ENCODE measurements at regions not wholly inside any gene's neighbourhood (a gene's known extent, or its start where the extent isn't known, plus 50 kb on each side); places are given as distances from the start of the nearest gene placed in this dataset.
"Not testable (repeated sequence)": the region's sequence is repeated elsewhere in the genome, so short reads cannot be mapped to it uniquely, and the experiment has no call there.

- DNase-seq: no peak
Measured at GRCh38 chr17:27065588-27065987, 228.3 kb upstream of the WSB1 start.

GRCh38 chr17:27066315-27066714 is 227.6 kb upstream of the WSB1 start:
- DNase-seq: no peak

- no peak for DNase-seq
Measured at GRCh38 chr17:27069842-27070508, 223.9 kb upstream of the WSB1 start.

DNA sequence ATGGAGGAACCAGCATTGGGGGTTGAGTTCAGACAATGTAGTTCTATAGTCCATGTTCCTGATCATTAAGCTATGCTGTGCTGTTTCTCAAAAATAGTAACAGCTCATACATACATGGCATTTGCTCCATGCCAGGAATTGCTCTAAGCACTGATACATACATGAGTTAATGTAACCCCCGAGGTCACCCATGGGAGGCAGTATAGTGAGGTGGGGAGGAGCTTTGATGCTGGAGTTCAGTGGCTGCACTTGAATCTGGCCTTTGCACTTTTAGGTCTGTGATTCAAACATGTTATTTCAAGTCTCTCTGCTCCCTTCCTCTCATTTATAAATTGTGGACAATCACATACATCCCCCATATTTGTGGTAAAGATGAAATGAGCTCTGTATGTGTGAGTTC is 223.1 kb upstream of the WSB1 start:
- no peak for DNase-seq

GRCh38 chr17:27072885-27073284 is 221.0 kb upstream of the WSB1 start:
- no peak for DNase-seq

- DNase-seq: no peak
Measured at GRCh38 chr17:27076814-27077213, 217.1 kb upstream of the WSB1 start.

DNA sequence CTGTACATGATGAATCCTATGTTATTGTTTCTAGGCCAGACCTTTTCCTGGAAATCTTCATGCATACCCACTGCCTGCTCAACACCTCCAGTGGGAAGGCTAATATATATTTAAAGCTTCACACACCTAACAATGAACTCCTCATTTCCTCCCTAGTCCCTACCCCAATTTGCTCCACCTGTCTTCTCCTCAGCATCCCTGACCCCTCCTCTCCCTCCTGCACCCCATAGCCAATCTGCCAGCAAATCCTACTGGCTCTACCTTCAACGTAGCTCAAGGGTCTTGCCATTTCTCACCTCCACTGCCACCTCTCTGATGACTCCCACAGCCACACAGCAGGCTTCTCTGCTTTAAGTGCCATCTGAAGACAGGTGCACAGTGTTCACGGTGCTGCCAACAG is 215.6 kb upstream of the WSB1 start:
- DNase-seq: no peak

DNA sequence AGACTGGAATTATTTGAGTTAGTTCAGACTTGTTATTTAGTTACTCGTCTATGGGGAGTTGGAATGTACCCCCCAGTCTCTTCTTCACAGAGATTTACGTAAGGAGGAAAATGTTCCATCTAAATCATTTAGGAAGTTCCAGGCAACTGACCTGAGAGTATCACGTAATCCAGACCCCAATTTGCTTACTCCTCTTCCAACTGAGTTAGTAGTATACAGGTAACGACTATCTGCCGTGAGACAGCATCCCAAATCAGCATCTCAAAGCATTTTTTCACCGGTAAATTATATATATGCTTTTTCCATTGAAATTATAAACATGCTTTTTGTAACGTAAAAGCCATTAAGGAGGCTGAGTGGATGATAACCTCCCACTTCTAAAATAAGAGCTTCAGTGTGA is 214.3 kb upstream of the WSB1 start:
- DNase-seq: no peak

DNA sequence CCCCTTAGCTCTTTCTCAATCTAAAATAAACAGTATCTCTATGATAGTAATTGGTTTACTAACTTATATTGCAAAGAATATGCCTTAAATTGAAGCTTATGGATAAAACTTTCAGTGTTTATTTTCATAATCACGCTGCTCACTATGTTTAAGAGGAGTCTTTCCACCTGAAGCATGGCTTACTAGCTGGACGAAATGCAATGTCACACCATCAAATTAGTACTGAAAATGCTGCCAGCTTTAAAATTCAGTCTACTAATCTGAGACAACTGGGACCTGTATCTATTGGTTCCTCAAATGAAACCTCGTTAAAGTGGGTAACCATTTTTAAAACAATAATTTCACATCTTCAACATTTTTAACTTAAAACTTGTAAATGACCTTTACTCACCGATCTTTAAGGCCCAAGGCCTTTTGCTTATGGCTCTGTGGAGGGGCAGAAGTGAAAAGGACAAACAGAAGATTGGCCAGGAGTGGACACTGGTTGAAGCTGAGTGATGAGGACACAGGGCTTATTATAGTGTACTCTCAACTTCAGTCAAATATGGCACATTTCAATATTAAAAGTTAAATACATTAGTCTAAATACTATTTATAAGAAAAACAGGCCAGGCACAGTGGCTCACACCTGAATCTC is 212.8 kb upstream of the WSB1 start:
- DNase-seq: no peak

GRCh38 chr17:27082023-27082774 is 211.7 kb upstream of the WSB1 start:
- no peak for DNase-seq

DNA sequence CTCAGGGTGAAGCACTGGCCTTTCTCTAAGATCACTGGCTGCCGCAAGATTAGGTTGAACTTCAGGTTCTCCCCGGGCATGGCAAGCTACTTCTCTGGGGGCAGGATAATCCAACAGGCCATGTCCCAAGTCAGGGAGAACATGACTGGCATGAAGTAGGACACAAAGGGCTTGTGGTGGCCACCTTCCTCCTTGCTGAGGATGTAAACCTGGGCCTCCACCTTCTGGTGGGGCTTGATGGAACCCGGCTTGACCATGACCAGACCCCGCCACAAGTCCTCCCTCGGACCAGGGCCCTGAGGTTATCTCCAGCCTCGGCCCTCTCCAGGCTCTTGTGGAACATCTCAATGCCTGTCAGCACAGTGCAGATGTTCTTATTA is 211.1 kb upstream of the WSB1 start:
- DNase-seq: no peak

DNA sequence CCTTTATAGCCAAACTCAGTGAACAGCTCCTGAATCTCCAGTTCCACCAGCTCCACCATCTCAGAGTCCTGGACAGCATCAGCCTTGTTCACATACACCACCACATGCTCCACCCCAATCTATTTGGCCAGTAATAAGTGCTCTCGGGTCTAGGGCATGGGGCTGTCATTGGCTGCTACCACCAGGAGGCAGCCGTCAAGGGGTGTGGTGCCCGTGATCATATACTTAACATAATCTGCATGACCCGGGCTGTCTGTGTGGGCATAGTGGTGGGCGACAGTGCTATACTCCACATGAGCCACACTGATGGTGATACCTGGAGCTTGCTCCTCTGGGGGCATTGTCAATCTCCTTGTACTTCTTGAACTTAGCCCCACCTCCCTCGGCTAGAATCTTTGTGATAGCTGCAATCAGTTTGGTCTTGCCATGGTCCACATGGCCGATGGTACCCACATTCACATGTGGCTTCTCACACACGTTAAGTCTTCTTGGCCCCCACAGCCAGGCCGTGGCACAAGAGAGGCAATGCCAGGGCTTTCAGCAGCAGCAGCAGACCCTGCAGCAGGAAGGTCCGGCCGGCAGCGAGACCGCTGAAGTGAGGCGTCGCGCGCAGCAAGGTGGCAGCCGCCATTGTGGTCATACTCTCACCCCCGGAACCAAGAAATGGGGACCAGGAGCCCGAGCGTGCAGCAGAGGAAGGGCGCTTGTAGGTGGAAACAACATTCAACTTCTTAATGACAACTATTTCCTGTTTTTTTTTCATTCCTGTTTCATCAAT is 210.3 kb upstream of the WSB1 start:
- DNase-seq: no peak

DNA sequence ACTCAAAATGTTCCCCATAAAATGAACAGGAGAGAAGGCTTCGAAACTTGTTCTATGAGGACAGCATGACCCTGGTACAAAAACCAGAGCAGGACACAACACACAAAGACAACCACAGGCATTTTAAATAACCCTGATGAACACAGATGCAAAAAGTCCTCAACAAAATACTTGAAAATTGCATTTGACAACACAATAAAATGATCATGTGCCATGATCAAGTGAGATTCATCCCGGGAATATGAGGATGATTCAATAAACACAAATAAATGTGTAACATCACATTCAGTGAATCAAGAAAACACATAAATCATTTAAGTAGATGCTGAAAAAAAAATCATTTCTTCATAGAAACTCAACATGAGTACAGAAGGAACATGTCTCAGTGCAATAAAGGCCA is 208.4 kb upstream of the WSB1 start:
- DNase-seq: no peak

- no peak for DNase-seq
Measured at GRCh38 chr17:27086526-27086925, 207.4 kb upstream of the WSB1 start.

DNA sequence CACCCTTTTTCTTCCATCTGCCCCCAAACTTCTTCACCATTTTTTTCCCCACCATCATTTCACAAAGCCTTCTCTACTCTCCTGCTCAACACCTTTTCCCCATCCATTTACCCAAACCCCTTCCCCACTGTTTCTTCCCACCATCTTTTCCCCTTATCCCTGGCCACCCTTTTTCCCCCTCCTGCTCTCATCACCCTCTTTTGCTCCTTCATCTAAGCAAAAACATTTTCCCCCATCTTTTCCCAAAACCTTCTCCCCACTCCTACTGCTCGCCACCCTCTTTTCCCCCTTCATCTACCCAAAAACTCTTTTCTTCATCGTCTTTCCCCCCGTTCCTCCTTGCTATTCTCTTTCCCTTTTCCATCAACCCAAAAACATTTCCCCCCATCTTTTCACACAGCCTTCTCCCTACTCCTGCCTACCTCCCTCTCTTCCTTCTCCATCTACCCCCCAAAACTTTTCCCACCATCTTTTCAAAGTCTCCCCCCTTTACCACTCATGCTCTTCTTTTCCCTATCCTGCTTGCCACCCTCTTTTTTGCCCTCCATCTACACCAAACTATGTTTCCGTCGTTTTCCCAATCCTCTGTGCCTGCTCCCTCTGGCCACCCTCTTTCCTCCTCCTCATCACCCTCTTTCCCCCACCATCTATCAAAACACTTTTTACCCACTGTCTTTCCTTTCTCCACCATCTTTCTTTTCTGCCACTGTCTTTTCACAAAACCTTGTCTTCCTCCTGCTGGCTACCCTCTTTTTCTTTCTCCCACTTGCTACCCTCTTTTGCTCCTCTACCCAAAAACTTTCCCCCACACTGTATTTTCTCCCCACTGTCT is 205.8 kb upstream of the WSB1 start:
- DNase-seq: no peak

GRCh38 chr17:27088767-27089078 is 205.2 kb upstream of the WSB1 start:
- DNase-seq: no peak

- DNase-seq: not testable (repeated sequence)
Measured at GRCh38 chr17:27089079-27089928, 204.6 kb upstream of the WSB1 start.

DNA sequence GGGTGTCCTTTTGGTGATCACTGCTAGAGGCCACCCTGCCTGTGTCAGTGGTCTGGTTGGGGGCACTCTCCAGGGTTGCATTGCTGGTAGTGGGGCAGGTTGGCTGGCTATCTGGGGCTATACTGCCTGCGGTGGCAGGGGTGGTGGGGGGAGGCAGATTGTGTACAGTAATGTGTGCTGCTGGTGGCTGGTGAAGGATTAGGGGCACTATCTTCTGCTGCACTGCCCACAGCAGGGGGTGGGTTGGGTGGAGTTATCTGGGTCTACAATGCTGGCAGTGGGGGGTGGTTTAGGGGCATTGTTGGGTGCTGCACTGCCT is 204.0 kb upstream of the WSB1 start:
- no peak for DNase-seq

GRCh38 chr17:27090450-27091042 is 203.4 kb upstream of the WSB1 start:
- DNase-seq: not testable (repeated sequence)

- DNase-seq: no peak
Measured at GRCh38 chr17:27091043-27091497, 202.8 kb upstream of the WSB1 start.

GRCh38 chr17:27094179-27094578 is 199.7 kb upstream of the WSB1 start:
- DNase-seq: not testable (repeated sequence)
